Thyroid gland (tissue), 4 donors: ENCODE measurements at regions not wholly inside any gene's neighbourhood (a gene's known extent, or its start where the extent isn't known, plus 50 kb on each side); places are given as distances from the start of the nearest gene placed in this dataset.

Source experiments
- CTCF ChIP-seq, 6 experiments: fragments of 200-600 bp in 3 of 6; fragments of 450-650 bp in 3 of 6; sonication (generic) in 3 of 6; IDR thresholded peaks; one replicate each; pipeline ENCODE4 v1.5.1; 2016 to 2019; ENCODE audit warnings: antibody characterized with exemption in 6 of 6, mild to moderate bottlenecking in 2 of 6, inconsistent platforms in 1 of 6, moderate library complexity in 1 of 6
- POLR2A ChIP-seq, 2 donors: fragments of 450-650 bp; IDR thresholded peaks; one replicate each; pipeline ENCODE4 v1.6.1; 2017; ENCODE audit warnings: antibody characterized with exemption in 2 of 2, mild to moderate bottlenecking in 2 of 2, moderate library complexity in 1 of 2

- TF ChIP-seq CTCF (IDR thresholded peaks at IDR 0.05) (no peak), POLR2A (IDR thresholded peaks at IDR 0.05) (no peak)
Observed at GRCh38 chr14:101449114-101449513, 112.2 kb upstream of the DIO3 start.
